DND-41 (cell line): ENCODE measurements at regions not wholly inside any gene's neighbourhood (a gene's known extent, or its start where the extent isn't known, plus 50 kb on each side); places are given as distances from the start of the nearest gene placed in this dataset.

Experiments used
- EZH2 ChIP-seq: IDR thresholded peaks from 3 replicates; pipeline ENCODE4 v1.6.1; 2012; ENCODE audit warnings: borderline replicate concordance, low read depth, mild to moderate bottlenecking, moderate library complexity, low read length, inconsistent platforms; ENCODE audit not compliant: severe bottlenecking
- TF ChIP-seq, protein P1 (sequence below): IDR thresholded peaks from 2 replicates; pipeline ENCODE4 v1.5.1; 2012; ENCODE audit warnings: borderline replicate concordance, low read length, moderate library complexity, mild to moderate bottlenecking; ENCODE audit not compliant: poor library complexity, severe bottlenecking; ENCODE audit errors: extremely low read depth

GRCh38 chr11:127723714-127724113 lies 723.1 kb upstream of the KIRREL3 start:
- TF ChIP-seq, protein P1, sequence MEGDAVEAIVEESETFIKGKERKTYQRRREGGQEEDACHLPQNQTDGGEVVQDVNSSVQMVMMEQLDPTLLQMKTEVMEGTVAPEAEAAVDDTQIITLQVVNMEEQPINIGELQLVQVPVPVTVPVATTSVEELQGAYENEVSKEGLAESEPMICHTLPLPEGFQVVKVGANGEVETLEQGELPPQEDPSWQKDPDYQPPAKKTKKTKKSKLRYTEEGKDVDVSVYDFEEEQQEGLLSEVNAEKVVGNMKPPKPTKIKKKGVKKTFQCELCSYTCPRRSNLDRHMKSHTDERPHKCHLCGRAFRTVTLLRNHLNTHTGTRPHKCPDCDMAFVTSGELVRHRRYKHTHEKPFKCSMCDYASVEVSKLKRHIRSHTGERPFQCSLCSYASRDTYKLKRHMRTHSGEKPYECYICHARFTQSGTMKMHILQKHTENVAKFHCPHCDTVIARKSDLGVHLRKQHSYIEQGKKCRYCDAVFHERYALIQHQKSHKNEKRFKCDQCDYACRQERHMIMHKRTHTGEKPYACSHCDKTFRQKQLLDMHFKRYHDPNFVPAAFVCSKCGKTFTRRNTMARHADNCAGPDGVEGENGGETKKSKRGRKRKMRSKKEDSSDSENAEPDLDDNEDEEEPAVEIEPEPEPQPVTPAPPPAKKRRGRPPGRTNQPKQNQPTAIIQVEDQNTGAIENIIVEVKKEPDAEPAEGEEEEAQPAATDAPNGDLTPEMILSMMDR: no peak
- TF ChIP-seq EZH2: no peak
